ENCODE measurements at regions not wholly inside any gene's neighbourhood (a gene's known extent, or its start where the extent isn't known, plus 50 kb on each side); places are given as distances from the start of the nearest gene placed in this dataset.
"Not testable (repeated sequence)": the region's sequence is repeated elsewhere in the genome, so short reads cannot be mapped to it uniquely, and the experiment has no call there.

DNA sequence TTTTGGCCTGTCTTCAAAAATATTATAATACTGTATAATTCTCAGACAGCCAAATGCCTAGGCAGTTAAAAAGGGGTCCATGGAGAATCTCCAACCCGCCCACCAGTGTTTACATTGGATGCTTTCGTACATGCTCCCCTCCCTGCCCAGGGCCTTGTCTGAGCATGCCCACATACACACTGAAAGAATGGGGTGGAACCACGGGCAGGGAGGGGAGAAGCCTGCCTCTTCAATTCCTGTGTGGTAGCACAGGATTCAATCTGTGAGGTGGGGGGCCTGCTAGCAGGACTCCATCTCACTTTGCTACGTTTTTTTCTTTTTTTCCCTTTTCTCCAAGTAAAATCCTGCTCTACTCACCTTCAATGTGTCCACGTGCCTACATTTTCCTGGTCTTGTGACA is 314.7 kb upstream of the GRAMD2B start:
- intact Hi-C loops (cut with micrococcal nuclease), result no loop called here

- intact Hi-C loops (cut with micrococcal nuclease), result no loop called here
These were observed 308.1 kb upstream of the GRAMD2B start for GRCh38 chr5:126115059-126115629.

GRCh38 chr5:126117044-126117443 is 306.2 kb upstream of the GRAMD2B start:
- intact Hi-C loops (cut with micrococcal nuclease), result no loop called here

DNA sequence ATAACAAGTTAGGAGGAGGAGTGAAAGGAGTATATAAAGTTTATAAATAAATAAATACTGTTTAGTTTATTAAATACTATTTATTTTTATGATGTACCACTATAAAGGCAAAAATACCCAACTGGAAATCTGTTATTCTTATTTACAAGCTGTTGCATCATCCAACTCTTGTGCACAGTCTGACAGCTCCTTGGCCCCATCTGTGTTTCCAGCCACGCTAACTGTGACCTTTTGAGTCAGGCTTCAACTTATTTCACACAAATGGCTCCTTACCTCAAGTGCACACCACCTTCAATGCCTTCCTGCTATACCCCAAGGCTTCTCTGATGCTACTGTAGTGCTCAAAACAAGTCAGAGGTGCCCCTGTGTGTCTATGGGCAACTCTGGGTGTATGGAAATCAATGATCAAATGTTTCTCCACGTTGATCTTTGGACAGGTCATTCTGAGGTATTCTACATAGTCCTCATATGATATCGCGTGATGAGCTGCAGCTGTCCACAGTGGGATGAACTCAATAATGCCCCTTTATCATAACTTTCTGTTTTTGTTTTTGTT is 303.2 kb upstream of the GRAMD2B start:
- intact Hi-C loops (cut with micrococcal nuclease), result no loop called here

GRCh38 chr5:126120939-126121338 is 302.3 kb upstream of the GRAMD2B start:
- intact Hi-C loops (cut with micrococcal nuclease), result no loop called here

DNA sequence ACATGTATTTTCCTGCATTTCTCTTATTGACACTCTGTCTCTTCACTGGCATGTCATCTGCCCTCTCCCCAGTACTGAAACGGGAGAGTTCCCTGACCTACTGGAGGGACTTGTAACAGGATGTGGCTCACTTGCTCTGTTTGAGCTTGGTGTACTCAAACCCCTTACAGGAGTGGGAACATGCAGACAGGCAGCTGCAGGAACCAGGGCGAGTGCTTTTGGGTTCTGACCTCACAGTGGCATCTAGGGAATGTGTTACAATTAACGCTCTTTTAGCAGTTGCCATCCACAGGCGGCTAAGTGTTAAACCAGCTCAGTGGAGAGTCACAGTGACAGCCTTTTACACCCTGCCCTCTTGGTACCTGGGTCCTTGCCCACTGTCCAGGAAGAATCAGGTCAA is 300.3 kb upstream of the GRAMD2B start:
- intact Hi-C loops (cut with micrococcal nuclease), result no loop called here

GRCh38 chr5:126124706-126125345 is 298.4 kb upstream of the GRAMD2B start:
- intact Hi-C loops (cut with micrococcal nuclease), result no loop called here

- intact Hi-C loops (cut with micrococcal nuclease), result no loop called here
These were observed 297.8 kb upstream of the GRAMD2B start for GRCh38 chr5:126125407-126125806.

GRCh38 chr5:126126574-126126973 is 296.6 kb upstream of the GRAMD2B start:
- intact Hi-C loops (cut with micrococcal nuclease), result no loop called here

DNA sequence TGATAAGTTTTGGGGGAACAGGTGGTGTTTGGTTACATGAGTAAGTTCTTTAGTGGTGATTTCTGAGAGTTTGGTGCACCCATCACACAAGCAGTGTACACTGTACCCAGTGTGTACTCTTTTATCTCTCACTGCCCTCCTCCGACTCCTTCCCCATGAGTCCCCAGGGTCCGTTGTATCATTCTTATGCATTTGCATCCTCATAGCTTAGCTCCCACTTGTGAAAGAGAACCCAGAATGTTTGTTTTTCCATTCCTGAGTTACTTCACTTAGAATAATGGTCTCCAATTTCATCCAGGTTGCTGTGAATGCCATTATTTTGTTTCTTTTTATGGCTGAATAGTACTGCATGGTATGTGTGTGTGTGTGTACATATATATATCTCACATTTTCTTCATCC is 295.8 kb upstream of the GRAMD2B start:
- intact Hi-C loops (cut with micrococcal nuclease), result not testable (repeated sequence)

DNA sequence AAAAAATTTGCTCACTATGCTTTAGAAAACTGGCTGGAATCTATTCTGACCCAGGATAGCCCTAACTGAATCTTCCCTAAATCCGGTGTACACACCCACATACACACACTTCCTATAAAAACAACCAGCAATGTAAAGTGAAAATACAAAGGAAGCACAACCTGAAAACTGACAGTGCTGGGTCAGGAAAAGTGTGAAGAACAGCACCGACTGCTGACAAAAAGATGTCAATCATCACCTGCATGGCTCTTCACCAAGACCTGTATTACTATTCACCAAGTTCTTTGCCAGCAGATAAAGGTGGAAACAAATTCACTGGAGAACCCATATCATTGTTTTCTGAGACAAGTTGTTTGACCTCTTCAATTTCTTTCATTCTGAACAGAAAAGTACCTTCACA is 293.8 kb upstream of the GRAMD2B start:
- intact Hi-C loops (cut with micrococcal nuclease), result no loop called here

DNA sequence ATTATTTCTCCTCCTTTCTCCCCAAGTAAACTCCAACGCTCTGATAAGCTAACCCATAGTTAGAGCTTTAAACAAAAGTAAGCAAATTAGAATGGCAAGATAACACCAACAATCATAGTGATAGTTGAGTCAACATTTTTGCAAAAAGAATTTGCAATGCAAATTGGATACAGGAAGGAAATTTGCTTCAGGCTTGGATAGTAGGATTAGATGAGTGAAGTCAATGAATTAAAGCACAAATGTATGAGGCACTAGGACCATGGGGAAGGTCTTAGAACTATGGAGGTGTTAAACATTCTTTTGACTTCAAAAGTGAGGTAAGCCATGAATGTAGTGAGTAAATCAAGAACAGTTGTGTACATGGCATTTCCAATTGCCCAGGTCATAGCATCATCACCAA is 289.8 kb upstream of the GRAMD2B start:
- intact Hi-C loops (cut with micrococcal nuclease), result no loop called here

GRCh38 chr5:126137891-126138280 is 285.3 kb upstream of the GRAMD2B start:
- intact Hi-C loops (cut with micrococcal nuclease), result no loop called here

GRCh38 chr5:126138281-126138931 is 284.8 kb upstream of the GRAMD2B start:
- intact Hi-C loops (cut with micrococcal nuclease), result no loop called here

GRCh38 chr5:126139086-126139485 is 284.1 kb upstream of the GRAMD2B start:
- intact Hi-C loops (cut with micrococcal nuclease), result no loop called here

DNA sequence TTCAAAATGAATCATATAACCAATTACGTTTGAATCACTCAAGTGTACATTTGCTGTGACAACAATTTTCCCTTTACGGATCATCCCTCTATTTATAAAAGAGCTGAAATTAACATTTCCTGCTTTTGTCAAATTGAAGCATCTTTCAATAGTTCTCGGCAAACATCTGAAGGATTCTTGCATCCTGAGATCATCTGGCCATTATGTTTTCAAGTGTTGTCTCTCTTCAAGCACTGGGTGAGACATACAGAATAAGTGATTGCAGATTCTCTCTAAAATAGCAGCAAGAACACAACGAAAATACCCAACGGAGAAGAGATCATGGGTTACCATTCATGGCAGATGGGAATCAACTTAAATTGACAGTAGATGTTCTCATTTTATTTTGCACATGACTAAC is 283.4 kb upstream of the GRAMD2B start:
- intact Hi-C loops (cut with micrococcal nuclease), result no loop called here

DNA sequence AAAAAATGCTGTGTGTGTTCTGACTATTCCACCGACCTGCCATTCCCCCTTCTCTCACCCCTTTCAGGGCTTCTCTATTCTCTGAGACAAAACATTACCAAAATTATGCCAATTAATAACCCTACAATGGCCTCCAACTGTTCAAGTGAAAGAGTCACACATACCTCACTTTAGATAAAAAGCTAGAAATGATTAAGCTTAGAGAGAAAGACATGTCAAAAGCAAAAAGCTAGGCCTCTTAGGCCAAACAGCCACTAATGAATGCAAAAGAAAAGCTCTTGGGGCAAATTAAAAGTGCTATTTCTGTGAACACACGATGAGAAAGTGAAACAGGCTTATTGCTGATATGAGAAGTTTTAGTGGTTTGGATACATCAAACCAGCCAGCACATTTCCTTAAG is 279.6 kb upstream of the GRAMD2B start:
- intact Hi-C loops (cut with micrococcal nuclease), result no loop called here

GRCh38 chr5:126150319-126150718 is 272.9 kb upstream of the GRAMD2B start:
- intact Hi-C loops (cut with micrococcal nuclease), result not testable (repeated sequence)

DNA sequence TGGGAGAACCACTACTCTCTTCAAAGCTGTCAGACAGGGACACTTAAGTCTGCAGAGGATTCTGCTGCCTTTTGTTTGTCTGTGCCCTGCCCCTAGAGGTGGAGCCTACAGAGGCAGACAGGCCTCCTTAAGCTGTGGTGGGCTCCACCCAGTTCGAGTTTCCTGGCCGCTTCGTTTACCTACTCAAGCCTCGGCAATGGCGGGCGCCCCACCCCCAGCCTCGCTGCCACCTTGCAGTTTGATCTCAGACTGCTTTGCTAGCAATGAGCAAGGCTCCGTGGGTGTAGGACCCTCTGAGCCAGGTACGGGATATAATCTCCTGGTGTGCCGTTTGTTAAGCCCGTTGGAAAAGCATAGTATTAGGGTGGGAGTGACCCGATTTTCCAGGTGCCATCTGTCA is 267.9 kb upstream of the GRAMD2B start:
- intact Hi-C loops (cut with micrococcal nuclease), result not testable (repeated sequence)

- intact Hi-C loops (cut with micrococcal nuclease), result no loop called here
These were observed 256.8 kb upstream of the GRAMD2B start for GRCh38 chr5:126166368-126166767.

DNA sequence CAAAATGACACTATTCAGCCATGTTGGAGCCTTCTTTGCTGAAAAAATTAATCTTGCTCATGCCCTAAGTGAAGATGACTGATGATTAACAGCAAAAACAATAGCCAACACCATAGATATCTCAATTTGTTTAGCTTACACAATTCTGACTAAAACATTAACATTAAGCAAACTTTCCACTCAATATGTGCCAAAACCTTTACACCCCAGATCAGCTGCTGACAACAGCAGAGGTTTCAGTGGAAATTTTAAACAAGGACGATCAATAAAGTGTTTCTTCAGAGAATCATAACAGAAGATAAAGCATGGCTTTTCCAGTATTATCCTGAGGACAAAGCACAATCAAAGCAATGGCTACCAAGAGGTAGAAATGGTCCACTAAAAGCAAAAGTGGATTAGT is 254.4 kb upstream of the GRAMD2B start:
- intact Hi-C loops (cut with micrococcal nuclease), result no loop called here

DNA sequence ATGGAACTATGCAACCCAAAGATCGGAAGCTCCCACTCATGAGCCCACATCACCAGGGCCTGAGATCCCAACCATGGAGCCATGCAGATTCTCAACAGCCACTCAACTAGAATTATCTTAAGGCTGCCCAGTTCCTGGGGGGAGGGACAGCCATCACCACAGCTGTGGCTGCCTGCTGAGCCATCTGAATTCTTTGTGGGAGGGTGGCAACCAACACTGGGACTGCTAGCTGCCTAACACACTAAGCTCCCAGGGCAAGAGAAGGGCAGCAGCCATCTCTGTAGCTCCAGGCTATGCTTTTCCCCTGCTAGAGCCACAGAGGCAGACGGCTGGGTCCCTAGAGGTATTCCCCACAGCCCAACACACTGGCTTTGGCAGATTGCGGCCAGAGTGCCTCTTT is 251.3 kb upstream of the GRAMD2B start:
- intact Hi-C loops (cut with micrococcal nuclease), result no loop called here

GRCh38 chr5:126172812-126173211 is 250.4 kb upstream of the GRAMD2B start:
- intact Hi-C loops (cut with micrococcal nuclease), result no loop called here
